Hypothalamus (tissue), 51 donors: ENCODE measurements at regions not wholly inside any gene's neighbourhood (a gene's known extent, or its start where the extent isn't known, plus 50 kb on each side); places are given as distances from the start of the nearest gene placed in this dataset.

ENCODE experiments used
- DNase-seq, 51 donors: peaks; one replicate each; lab custom pipeline; 2025; lab: John Stamatoyannopoulos, UW

DNA sequence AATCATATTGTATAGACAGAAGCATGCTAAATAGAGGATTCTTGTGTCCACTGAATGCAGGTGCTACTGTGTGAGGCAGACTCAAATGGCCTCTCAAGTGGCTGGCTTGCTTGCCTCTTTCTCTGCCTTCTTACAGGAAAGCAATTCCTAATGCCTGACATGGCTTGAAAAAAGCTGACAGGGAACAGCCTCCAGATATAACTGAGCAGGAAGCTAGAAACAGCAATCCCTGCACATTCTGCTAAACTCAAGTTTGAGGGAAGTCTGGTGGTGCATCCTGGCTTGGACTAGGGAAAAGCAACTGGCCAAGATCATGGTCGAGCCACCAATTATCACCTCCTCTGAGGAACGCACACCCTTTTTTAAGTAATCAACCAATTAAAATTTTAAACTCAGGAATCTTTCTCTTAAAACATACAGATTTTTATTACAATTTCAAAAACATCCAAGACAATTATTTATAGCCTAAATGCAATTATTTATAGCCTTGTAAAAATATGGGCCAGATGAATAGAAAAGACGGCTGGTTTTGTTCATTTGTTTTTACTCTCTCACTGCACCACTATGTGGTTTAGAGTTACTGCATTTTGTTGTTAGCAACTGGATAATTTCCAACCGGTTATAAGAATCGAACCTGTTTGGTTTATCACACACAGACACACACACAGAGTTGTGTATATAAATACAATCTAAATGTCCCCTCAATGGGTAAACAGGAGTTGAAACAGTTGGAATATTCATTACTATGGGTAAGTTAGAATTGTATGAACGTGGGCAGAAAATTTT lies 290.9 kb upstream of the ANKRD55 start:
- DNase-seq: no peak

DNA sequence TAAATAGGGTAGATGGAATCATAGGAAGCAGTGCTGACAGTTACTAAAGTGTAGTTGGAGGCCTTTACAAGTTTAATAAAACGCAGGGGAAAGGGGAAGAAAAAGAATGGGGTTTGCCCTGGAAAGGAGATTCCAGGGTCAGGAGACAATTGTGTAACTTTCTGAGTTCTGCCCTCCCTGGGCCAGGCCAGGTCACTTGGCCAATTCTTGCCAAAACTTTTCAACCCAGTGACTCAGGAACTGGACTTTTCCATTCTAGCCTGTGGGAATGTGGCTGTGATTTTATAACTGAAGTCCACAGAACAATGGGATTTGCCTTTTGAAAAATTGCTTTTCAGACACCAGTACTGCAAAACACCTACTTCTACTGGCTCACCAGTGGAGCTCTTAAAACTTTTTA lies 289.8 kb upstream of the ANKRD55 start:
- DNase-seq: peak in 2 of 51 donors; percentile 3 to 18

DNA sequence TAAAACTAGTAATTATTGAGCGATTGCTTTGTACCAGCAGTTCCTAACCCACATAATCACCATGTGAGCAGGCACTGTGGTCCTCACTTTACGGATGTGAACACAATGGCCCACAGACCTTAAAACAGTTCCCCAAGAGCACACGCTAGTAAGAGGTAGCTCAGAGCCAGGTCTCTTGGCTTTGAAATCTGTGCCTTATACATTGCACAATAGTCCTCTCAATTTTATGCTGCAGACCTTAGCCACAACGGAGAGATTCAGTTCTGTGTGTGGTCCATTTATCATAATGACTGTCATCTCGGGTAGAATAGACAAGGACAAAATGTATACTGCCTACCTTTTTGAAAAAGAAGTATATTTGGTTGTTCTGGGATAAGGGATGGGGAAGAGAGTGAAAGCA lies 289.0 kb upstream of the ANKRD55 start:
- no peak for DNase-seq

DNA sequence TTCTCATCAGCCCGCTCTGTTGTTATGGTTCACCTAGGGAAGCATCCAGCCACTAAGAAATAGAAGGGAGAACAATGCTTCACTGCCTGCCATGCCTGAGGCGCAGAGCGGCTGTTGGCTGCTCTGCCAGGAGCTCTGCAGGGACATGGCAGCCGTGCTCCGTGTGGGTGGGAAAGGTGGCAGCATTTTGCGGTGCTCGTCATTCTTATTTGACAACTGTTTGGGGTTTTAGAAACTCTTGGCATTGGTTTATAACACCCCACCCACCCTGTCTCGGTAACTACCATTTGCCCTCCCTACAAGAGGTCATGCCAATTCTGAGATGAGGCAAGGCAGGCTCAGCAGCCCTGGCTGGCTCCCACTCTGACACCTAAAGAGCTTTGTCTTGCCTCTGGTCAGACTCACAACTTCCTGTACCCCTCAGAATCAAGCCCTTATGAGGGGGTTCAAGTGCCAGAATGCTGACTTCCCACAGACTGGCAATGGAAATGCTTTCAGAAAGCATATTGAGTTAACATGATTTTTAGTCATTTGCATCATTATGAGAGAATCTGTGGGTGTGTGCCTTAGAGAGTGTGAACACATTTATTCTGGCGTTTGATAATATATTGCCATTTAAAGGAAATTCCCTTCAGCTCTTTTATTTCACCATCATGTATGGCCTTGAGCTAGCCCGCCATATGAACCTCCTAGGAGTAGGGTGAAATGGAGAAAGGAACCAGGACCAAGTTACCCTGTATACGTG lies 288.0 kb upstream of the ANKRD55 start:
- peak in 1 of 51 donors; percentile 9 for DNase-seq

DNA sequence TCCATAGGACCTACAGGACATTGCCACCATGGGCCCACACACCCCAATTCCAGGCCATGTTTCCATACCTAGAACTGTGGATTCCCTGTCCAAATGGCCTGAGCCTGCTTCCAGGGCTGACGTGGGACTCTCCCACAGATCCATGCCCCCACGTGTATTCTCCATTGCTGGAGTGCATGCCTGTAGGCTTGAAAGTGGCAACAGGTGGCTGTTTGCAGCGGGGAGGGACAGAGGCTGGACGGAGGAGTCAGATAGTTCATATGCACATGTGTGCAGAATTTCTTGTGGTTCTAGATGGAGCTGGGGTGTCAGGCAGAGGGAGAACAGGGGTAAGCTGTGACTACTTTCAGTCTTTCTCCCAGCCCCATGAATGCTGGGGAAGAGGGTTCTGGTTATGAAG lies 285.7 kb upstream of the ANKRD55 start:
- no peak for DNase-seq

DNA sequence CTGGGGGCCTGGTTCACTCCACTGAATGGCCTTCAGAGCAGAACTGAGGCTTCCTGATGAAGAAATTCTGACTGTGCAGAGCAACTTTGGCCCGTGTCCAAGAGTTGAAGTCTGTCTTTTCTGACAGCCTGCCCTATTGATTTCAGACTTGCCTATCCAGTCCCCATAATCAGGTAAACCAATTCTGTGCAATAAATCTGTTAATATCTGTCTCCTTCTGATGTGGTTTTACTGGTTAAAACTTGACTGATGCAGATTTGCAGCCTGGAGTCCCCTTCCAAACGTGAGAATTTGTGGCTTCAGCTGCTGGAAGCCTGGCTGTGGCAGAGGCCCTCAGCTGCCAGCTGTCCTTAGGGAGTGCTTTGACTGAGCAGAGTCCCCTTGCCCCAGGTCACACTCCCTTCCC lies 283.9 kb upstream of the ANKRD55 start:
- DNase-seq: peak in 4 of 51 donors; percentile 6 to 18 (median 10)

DNA sequence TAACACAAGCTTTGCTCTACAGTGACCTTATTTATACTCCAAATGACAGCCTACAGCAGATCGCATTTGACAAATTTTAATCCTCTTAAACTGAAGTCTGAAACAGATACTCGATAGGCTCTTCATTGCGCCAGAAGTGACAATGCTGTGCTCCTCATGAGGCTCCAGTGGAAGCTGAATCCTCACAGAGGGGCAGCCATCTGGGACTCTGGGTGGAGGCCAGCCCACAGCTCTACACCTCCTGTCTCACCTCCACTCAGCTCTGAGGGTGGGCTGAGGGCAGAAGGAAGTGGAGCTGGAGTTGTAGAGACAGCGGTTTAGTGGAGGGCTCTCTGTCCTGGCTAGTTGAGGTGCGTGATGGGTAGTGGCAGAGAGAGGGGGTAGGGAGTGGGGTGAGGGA lies 283.3 kb upstream of the ANKRD55 start:
- no peak for DNase-seq

DNA sequence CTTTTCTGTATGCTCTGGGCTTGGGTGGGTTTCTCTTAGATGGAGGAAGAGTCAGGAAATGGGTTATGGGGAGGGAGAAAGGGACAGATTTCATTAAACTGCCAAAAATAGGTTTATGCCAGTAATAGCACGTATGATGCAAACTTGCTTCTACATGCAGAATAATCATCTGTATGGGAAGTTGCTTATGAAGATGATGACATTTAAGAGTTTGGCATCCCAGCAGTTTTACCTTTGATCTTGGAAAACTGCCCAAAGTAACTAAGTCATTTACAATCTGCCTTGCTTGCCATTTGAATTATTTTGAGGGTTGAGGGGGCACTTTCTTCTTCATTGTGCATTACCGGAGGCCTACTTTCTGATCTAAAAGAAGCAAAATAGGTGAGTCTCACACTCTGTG lies 282.9 kb upstream of the ANKRD55 start:
- no peak for DNase-seq

DNA sequence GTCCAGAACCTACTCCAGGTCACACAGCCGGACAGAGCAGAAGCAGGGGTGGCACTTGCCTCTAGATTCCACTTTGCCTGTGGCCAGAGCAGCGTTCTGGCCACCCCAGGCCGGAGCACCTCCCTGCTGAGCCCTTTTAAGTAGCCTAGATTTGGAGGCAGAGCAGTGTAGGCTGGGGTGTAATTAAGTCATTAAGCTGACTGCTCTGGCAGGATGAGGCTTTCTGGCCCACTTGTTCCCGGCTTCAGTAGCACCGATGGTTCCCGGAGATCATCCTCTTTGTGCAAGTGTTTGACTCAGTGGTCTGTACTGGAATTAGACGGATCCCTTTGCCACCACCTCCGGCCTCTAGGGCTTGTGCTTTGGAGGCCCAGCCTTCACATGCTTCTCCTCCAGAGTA lies 281.9 kb upstream of the ANKRD55 start:
- DNase-seq: no peak

DNA sequence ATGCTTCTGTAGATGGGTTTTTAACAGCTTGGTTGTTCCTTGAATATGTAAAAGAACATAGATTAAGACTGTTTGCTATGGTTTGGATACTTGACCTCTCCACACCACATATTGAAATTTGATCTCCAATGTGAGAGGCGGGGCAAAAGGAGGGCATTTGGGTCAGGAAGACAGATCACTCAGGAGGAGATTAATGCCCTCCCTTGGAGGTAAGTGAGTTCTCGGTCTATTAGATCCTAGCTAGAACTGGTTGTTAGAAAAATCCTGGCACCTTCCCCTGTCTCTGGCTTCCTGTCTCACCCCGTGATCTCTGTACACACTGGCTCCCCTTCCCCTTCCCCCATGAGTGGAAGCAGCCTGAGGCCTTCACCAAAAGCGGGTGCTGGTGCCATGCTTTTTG lies 281.1 kb upstream of the ANKRD55 start:
- no peak for DNase-seq

DNA sequence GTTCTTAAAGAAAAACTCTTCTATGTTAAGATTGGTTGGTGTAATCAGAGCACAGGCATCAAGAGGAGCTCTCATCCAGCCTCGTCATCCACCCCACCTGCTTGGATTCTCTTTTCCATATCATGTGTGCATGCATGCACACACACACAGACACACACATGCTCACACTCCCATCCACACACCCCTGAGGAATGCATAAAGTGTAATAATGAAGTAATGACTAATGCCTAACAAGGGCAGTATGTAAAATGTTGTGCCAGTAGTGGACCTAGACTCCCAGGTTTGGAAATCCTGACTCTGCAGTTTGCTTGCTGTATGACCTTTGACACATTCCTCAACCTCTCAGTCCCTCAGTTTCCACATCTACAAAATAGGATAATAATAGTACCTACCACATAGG lies 280.0 kb upstream of the ANKRD55 start:
- DNase-seq: no peak

DNA sequence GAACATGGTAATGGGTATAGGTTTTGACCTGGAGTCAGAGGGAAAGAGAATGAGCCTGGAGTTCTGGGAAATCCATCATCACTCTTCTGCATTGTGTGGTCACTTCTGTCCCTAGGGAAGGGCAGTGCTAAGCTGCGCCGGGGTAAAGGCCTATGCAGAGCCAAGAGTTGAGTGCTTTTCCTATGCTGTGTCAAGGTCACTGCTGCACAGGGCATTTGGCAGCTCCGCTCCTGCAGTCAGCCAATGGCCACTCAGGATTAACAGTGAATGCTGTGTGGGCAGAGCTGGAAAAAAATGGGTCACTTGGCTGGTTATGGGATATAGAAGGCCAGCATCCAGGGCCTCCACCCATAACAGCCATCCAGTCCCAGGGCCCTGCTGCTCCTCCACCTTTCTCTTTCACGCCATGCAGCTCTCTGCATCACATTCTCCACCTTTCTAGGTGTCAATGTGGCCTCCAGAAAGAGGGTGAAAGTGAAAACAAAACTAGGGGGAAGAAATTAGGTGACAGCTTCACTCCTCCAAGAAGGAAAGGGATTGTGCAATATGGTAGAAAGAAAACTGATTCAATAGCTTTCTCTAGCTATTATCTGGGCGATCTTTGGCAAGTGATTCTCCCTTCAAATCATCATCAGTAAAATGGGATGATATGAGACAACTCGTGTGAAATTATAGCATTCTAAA lies 279.3 kb upstream of the ANKRD55 start:
- peak in 1 of 51 donors; percentile 5 for DNase-seq

DNA sequence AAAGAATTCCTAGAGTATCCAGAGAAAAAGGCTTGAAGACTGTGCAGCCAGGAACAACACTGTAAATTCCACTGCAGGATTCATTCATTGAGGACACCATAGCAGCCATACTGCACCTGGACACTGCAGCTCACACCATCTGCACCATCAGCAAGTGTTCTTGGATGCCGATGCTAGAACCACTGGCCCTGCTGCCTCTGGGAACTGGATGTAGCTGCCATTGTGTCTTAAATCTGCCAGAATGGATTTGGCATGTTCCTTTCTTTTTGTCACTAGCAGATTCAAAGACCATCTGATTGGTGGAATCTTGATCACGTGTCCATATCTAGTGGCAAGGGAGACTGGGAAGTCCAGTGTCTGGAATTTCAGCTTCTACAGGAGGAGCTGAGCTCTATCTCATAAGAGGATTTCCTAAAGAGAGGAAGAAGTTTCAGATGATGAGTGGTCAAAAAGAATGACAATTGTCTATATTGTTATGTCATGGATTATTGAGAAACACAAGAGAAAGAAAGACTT lies 278.3 kb upstream of the ANKRD55 start:
- DNase-seq: no peak

DNA sequence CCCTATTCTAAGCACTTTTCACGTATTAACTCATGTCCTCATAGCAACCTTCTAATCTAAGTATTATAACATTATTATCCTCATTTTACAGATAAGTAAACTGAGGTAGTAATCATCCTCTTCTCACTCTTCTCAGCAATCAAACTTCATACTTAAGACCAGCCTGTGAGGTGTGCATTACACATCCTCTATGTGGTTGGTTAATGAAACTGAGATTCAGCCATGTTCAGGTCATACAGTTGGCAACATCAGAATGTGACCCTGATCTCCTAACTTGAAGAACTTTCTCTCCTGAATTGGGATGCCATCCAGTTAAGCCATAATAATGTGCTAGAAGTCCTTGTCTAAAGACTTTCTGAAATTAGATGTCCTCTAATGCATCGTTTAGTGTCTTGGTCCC lies 275.1 kb upstream of the ANKRD55 start:
- DNase-seq: no peak

DNA sequence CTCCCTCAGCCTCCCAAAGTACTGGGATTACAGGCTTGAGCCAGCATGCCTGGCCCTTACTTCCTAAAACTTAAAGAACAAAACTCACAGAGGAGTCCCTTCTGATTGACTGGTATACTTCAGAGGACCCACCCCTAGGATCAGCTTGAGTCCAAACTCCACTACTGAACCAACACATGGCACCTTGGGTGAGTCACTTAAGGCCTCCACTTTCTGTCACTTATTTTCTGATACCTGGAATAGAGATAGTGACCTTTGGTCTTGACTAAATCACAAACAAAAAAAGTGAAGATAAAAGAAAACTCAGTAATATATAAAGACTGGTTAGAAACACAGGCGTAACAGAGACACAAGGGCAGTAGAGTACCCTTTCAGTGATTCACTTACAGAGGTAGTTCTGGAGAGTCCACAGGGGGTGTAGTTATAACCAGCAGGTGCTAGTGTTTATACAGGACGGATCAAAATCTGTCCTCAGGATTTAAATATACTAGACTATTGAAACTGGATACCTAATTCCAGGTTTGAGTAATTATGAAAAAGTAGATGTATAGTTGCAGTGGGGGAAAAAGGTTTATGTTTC lies 274.3 kb upstream of the ANKRD55 start:
- DNase-seq: no peak

DNA sequence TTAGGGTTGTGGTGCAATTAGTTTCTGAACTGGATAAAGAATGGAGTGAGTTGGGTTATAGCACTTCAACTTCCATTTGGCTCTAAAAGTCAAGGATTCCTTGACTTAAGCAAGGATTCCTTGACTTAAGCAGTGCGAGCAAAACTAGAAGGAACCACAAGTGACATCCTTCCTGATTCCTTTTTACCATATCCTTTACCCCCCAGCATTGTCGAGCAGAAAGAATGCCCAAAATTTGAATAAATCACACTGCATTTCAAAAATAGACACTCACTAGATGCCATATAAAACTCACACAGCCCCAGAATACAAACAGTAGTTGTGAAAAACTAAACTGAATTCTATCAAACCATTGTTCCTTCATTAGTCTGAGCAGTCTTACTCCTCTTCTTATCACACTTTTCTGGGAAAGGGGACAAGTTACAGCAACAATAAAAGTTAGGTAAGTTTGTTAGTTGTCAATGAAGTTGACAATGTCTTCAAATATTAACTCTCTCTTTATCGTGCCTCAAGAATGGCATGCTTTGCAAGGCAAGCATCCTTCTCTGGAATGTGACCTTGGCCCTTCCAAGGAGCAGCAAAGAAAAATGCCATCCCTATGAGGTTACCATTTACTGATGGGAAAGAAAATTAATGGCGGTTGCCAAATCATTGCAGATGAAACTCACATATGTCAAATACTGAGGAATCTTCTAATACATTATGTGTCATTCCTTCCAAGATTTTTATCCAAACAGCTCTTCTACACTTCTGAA lies 273.3 kb upstream of the ANKRD55 start:
- no peak for DNase-seq

DNA sequence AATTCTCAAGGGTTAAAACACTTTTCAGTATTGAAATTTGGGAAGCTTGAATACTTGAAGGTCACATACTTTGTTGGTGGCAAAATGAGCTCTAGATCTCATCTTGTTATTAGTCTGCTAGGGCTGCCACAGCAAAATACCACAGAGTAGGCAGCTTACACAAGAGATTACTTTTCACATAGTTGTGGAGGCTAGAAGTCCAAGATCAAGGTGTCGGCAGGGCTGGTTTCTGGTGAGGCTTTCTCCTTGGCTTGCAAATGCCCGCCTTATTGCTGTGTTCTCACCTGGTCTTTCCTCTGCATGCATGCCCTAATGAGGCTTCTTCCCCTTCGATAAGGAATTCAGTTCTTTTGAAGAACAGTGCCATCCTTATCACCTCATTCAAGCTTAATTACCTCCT lies 270.8 kb upstream of the ANKRD55 start:
- no peak for DNase-seq

DNA sequence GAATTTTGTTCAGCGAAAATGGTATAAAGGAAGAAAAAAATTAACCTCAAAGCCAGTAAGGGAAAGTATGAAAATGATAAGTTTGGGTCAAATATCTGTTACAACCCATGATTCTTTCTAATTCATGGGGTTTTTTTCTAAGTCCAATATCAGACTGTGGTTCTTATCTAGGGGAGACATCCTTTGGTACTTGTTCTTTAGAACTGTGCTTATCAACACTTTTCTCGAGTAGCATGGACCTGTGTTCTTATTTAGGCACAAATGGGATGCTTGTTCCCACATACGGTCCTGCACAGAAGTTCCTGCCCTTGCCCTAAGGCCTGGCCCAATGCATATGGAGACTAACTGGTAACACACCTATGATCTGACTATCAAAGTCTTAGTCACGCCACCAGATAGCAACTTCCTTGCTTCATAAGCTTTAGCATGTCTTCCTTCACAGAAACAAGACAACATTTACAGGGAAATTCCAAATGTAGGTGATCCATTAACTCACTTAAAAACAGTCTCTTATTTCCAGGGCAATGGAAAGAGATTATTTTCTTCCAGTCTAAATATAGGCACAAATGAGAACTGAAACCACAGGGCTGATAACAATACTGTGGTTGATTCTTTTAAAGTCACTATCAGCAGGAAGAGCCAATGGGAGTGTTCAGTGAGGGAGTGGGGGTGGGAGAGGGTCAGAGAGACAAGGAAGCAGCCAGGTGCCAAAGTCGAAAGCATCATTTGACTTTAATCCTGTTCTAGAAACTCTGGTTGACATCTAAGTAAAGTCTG lies 268.8 kb upstream of the ANKRD55 start:
- DNase-seq: no peak

DNA sequence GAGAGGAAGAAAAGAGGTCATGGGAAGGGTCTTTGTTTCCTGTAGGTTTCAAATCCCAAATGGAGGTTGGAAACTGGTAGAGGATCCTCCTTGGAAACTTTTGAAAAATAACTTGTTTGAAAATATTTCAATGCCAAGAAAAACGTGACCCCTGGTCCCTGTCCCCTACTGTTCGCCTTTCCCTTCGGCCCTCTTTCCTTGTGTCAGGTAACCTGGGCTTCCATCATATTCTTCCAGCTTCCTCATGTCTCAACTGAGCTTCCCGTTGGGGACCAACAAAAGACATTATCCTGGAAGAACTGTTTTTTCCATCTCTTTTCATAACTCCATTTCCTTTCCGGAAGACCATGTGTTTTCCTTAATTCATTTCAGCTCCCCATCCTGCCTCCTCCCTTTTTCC lies 266.8 kb upstream of the ANKRD55 start:
- DNase-seq: no peak

DNA sequence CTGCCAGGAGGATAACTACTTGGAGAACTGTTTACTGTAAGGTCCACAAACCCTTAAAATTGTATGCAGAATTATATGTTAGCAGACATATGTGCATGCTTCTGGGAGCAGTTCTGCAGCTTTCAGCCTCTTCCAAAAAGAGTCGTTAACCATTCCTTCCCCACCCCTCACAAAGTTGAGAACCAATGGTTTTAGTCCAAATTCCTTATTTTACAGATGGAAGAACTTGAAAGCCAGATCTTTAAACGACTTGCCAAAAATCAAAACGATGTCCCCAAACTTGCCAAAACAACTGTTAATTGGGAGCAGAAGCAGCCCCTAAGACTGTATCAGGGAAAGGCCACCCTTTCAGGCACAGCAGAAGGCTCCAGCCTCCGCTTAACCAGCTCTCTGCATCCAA lies 266.4 kb upstream of the ANKRD55 start:
- DNase-seq: no peak
